Left cardiac atrium (tissue), 4 donors: ENCODE measurements at regions not wholly inside any gene's neighbourhood (a gene's known extent, or its start where the extent isn't known, plus 50 kb on each side); places are given as distances from the start of the nearest gene placed in this dataset.

Source experiments
- ATAC-seq, 2 donors: fragments of 200-7000 bp; cut with Tn5 transposase; one replicate each; pipeline ENCODE4 v1.9.1; 2020; ENCODE audit warnings: mild to moderate bottlenecking in 2 of 2, moderate library complexity in 2 of 2
- DNase-seq: peaks from one replicate; pipeline ENCODE4 v3.0.0-alpha.2; 2020
- intact Hi-C, 2 donors: fragments of 100-400 bp; cut with DNase I; formaldehyde crosslinking; loops; one replicate each; pipeline versions ENCODE4 v1.14.1 to v1.15.1; 2022 to 2023
- donor health status: DM: no; HTN: yes; CAD: no.
- donor health status: DM: no; HTN: yes; CAD: no; lungs with severe emphysema.
- donor health status: DM: yes; HTN: yes; CAD: no.
- donor health status: Dilated cardiomyopathy.

- intact Hi-C loops = no loop called here
- DNase-seq (no peak), ATAC-seq (no peak)
Measured at GRCh38 chr4:98210281-98210680, 50.9 kb upstream of the RAP1GDS1 start.

GRCh38 chr4:98209111-98209510 is 52.1 kb upstream of the RAP1GDS1 start:
- intact Hi-C loops = no loop called here
- ATAC-seq (no peak), DNase-seq (no peak)

GRCh38 chr4:98204236-98204553 is 57.0 kb upstream of the RAP1GDS1 start:
- no peak for DNase-seq
- ATAC-seq = no peak
- intact Hi-C loops = no loop called here

DNA sequence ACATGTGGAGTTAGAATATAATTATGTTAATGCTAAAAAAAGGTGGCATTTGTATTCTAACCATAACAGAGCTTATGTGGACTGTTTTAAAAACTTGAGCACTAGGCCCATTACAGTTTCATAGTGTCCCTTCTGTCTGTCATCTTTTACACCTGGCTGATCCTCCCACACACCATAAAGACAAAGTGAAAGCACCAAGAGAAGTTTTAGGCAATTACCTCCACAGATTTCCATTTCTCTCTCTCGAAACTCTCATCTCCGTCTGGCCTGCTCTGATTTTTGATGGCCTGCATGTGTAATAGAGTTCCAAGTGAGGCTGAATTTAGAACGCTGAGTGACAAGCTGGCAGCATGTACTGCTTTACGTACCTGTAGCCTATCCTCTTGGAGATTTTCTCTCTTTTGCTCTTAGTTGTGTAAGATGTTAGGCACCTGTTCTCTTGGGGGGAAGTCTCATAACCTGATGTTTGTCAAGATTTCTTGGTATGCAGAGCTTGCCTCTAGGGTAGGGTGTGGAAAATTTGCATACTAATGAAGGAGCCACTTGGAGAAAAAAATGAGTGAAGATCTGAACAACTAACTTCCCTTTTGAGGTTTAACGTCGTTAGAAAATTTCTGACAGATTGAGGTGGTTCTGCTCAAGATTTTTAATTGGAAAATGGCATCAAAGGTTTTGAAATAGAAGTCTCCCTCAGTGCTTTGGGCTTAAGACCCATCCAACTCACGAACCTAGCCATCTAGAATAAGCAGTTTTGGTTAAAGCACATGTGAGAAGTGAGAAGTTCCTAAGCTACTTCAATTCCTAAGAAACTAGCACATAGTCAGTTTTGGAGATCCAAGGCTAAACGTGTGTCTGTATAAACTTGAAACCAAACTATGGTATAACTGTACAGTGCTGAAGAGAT is 57.6 kb upstream of the RAP1GDS1 start:
- ATAC-seq = no peak
- intact Hi-C loops = no loop called here
- no peak for DNase-seq

GRCh38 chr4:98202907-98203306 is 58.3 kb upstream of the RAP1GDS1 start:
- no peak for DNase-seq
- intact Hi-C loops = no loop called here
- ATAC-seq = no peak

- DNase-seq (no peak), ATAC-seq (peak; percentile 33 to 61)
- intact Hi-C loops = no loop called here
Measured at GRCh38 chr4:98199247-98199646, 56.0 kb upstream of the STPG2 start.

DNA sequence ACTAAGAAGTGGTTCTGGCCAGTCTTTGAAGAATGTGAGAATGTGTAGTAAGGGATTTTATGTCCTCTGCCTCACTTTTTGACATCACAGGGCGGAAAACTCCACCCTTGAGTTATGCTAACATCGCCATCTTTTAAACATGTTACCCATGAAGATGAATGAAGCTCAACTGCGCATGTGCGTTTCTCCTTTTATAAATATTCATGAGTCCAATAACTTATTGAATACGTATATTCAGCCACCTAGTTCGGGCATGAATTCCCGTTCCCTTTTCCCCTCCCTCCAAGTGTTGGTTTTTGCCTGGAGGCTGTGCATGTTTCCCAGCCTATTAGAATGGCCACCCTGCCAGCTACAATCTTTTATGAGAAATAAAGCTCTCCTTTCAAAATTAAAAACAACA is 51.7 kb upstream of the STPG2 start:
- DNase-seq = no peak
- intact Hi-C loops = no loop called here
- ATAC-seq = no peak

DNA sequence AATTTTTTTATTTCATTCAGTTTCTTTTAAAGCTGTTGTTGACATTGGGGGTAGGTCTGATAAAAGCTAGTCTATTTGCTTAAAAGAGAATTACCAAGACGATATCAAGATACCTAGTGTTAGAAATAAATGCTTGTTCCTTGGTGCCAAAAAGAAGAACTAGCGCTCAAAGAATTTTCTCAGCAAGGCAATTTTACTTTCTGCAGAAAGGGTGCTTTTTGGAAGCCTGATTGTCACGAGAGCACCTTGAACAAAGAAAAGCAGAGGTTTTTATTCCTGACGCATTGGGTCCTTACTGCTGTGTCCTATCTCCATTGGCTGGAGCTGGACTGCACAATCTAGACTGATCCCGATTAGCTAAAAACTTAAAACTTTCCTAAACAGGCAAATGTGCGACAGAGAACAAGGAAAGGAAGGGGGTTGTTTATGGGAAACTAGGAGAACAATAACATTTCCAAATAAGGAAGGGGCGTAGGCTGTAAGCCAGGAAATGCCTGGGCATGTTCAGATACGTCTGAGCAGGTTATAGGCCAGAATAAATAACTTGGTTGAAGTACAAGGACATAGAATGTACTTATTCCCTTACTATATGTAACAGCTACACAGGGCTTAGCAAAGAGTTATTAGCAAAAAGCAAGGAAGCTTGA is 50.3 kb upstream of the STPG2 start:
- no peak for ATAC-seq
- intact Hi-C loops = no loop called here
- DNase-seq = no peak
